ENCODE measurements at regions not wholly inside any gene's neighbourhood (a gene's known extent, or its start where the extent isn't known, plus 50 kb on each side); places are given as distances from the start of the nearest gene placed in this dataset.

GRCh38 chr17:13268791-13269595 is 251.2 kb upstream of the ELAC2 start:
- POLR2A ChIA-PET: no interaction called here
- H3K36me3 ChIP-seq (ENCODE audit: control insufficient read depth, insufficient read depth, low read length): no peaks in the 10 kb centered on the region
- no peak for DNase-seq (ENCODE audit: low read depth)
- no peak for TF ChIP-seq CTCF (IDR thresholded peaks at IDR 0.05; ENCODE audit: insufficient read depth, low read depth, low read length)
- H3K27me3 ChIP-seq (ENCODE audit: control insufficient read depth, insufficient read depth, low read length): no peaks in the 10 kb centered on the region
- no peak overlapping the region for H3K4me3 ChIP-seq (ENCODE audit: low read depth, low read length)
- CTCF ChIA-PET: no interaction called here

- no peaks in the 10 kb centered on the region for H3K36me3 ChIP-seq (ENCODE audit: control insufficient read depth, insufficient read depth, low read length)
- POLR2A ChIA-PET: no interaction called here
- H3K4me3 ChIP-seq (ENCODE audit: low read depth, low read length): no peak overlapping the region
- TF ChIP-seq CTCF (IDR thresholded peaks at IDR 0.05; ENCODE audit: insufficient read depth, low read depth, low read length): no peak
- DNase-seq (ENCODE audit: low read depth): peak; percentile 12
- CTCF ChIA-PET: no interaction called here
- H3K27me3 ChIP-seq (ENCODE audit: control insufficient read depth, insufficient read depth, low read length): no peaks in the 10 kb centered on the region
Measured at GRCh38 chr17:13266606-13267005, 248.8 kb upstream of the ELAC2 start.

- DNase-seq (ENCODE audit: low read depth): no peak
- ChIA-PET CTCF (no interaction called here), POLR2A (no interaction called here)
Measured at GRCh38 chr17:13265311-13265710, 247.5 kb upstream of the ELAC2 start.

GRCh38 chr17:13263746-13264145 is 245.9 kb upstream of the ELAC2 start:
- Histone ChIP-seq H3K36me3 (ENCODE audit: control insufficient read depth, insufficient read depth, low read length) (no peaks in the 10 kb centered on the region), H3K27me3 (ENCODE audit: control insufficient read depth, insufficient read depth, low read length) (no peaks in the 10 kb centered on the region), H3K4me3 (ENCODE audit: low read depth, low read length) (no peak overlapping the region)
- CTCF ChIA-PET: no interaction called here
- no peak for TF ChIP-seq CTCF (IDR thresholded peaks at IDR 0.05; ENCODE audit: insufficient read depth, low read depth, low read length)
- POLR2A ChIA-PET: no interaction called here
- no peak for DNase-seq (ENCODE audit: low read depth)

More at GRCh38 chr17:13265311-13265710, 247.5 kb upstream of the ELAC2 start:
- Histone ChIP-seq H3K36me3 (ENCODE audit: control insufficient read depth, insufficient read depth, low read length) (no peaks in the 10 kb centered on the region), H3K27me3 (ENCODE audit: control insufficient read depth, insufficient read depth, low read length) (no peaks in the 10 kb centered on the region), H3K4me3 (ENCODE audit: low read depth, low read length) (no peak overlapping the region)
- TF ChIP-seq CTCF (IDR thresholded peaks at IDR 0.05; ENCODE audit: insufficient read depth, low read depth, low read length): no peak

GRCh38 chr17:13256545-13256944 is 238.7 kb upstream of the ELAC2 start:
- DNase-seq (ENCODE audit: low read depth): no peak
- ChIA-PET POLR2A (no interaction called here), CTCF (no interaction called here)
- Histone ChIP-seq H3K4me3 (ENCODE audit: low read depth, low read length) (no peak overlapping the region), H3K27me3 (ENCODE audit: control insufficient read depth, insufficient read depth, low read length) (no peaks in the 10 kb centered on the region; the same call in 1 of the 2 replicates), H3K36me3 (ENCODE audit: control insufficient read depth, insufficient read depth, low read length) (no peaks in the 10 kb centered on the region)
- TF ChIP-seq CTCF (IDR thresholded peaks at IDR 0.05; ENCODE audit: insufficient read depth, low read depth, low read length): no peak
